H9 (cell line): ENCODE measurements at regions not wholly inside any gene's neighbourhood (a gene's known extent, or its start where the extent isn't known, plus 50 kb on each side); places are given as distances from the start of the nearest gene placed in this dataset.

Experiments used
- DNase-seq: peaks from one replicate; pipeline ENCODE4 v3.0.0-alpha.2; 2017
- H2AFZ ChIP-seq: one replicate; pipeline ENCODE4 v1.6.1; 2013; ENCODE audit warnings: mild to moderate bottlenecking, low read length, control low read depth, moderate library complexity
- H2AK5ac ChIP-seq: 2 replicates; pipeline ENCODE4 v1.6.1; 2013; ENCODE audit warnings: low read length, control low read depth, mixed read lengths; ENCODE audit not compliant: insufficient read length
- H2BK120ac ChIP-seq: one replicate; pipeline ENCODE4 v1.6.1; 2013; ENCODE audit warnings: low read depth, mild to moderate bottlenecking, low read length, control low read depth, inconsistent platforms; ENCODE audit not compliant: poor library complexity, severe bottlenecking
- H2BK12ac ChIP-seq: 2 replicates; pipeline ENCODE4 v1.6.1; 2013; ENCODE audit warnings: low read length, control low read depth, mixed read lengths, low read depth; ENCODE audit not compliant: insufficient read length
- H2BK15ac ChIP-seq: 2 replicates; pipeline ENCODE4 v1.6.1; 2013; ENCODE audit warnings: low read depth, low read length, control low read depth
- H2BK20ac ChIP-seq: one replicate; pipeline ENCODE4 v1.6.1; 2013; ENCODE audit warnings: low read depth, mild to moderate bottlenecking, low read length, control low read depth, inconsistent platforms; ENCODE audit not compliant: poor library complexity, severe bottlenecking
- H2BK5ac ChIP-seq: 2 replicates; pipeline ENCODE4 v1.6.1; 2013; ENCODE audit warnings: low read length, control low read depth, mixed read lengths; ENCODE audit not compliant: insufficient read length
- H3K14ac ChIP-seq: 2 replicates; pipeline ENCODE4 v1.6.1; 2013; ENCODE audit warnings: low read length, control low read depth; ENCODE audit not compliant: insufficient read depth
- H3K18ac ChIP-seq: 2 replicates; pipeline ENCODE4 v1.6.1; 2013; ENCODE audit warnings: low read depth, mild to moderate bottlenecking, mixed read lengths, low read length, control low read depth; ENCODE audit not compliant: insufficient read length
- H3K23ac ChIP-seq: 2 replicates; pipeline ENCODE4 v1.6.1; 2013; ENCODE audit warnings: low read length, control low read depth, mixed read lengths, low read depth; ENCODE audit not compliant: insufficient read length
- H3K23me2 ChIP-seq: 2 replicates; pipeline ENCODE4 v1.6.1; 2013; ENCODE audit warnings: low read depth, mild to moderate bottlenecking, mixed read lengths, low read length, control low read depth; ENCODE audit not compliant: insufficient read length, poor library complexity, severe bottlenecking
- H3K27ac ChIP-seq: 2 replicates; pipeline ENCODE4 v1.5.1; 2013; ENCODE audit warnings: low read length, control low read depth, mixed read lengths, low read depth; ENCODE audit not compliant: insufficient read length
- H3K27me3 ChIP-seq: 2 replicates; pipeline ENCODE4 v1.6.1; 2013; ENCODE audit warnings: low read length, control low read depth, inconsistent platforms; ENCODE audit not compliant: insufficient read depth
- H3K4ac ChIP-seq: 2 replicates; pipeline ENCODE4 v1.6.1; 2013; ENCODE audit warnings: low read depth, mild to moderate bottlenecking, control low read depth, inconsistent platforms, low read length, moderate library complexity
- H3K4me1 ChIP-seq: 2 replicates; pipeline ENCODE4 v1.6.1; 2013; ENCODE audit warnings: low read length, control low read depth, inconsistent platforms; ENCODE audit not compliant: insufficient read depth
- H3K4me2 ChIP-seq: 2 replicates; pipeline ENCODE4 v1.6.1; 2013; ENCODE audit warnings: low read length, control low read depth, mixed read lengths; ENCODE audit not compliant: insufficient read length, insufficient read depth
- H3K56ac ChIP-seq: 2 replicates; pipeline ENCODE4 v1.6.1; 2013; ENCODE audit warnings: low read depth, mild to moderate bottlenecking, mixed read lengths, low read length, control low read depth; ENCODE audit not compliant: insufficient read length
- H3K79me1 ChIP-seq: 2 replicates; pipeline ENCODE4 v1.6.1; 2013; ENCODE audit warnings: low read depth, mild to moderate bottlenecking, moderate library complexity, low read length, control low read depth, inconsistent platforms; ENCODE audit not compliant: insufficient read depth, poor library complexity, severe bottlenecking
- H3K79me2 ChIP-seq: 2 replicates; pipeline ENCODE4 v1.6.1; 2013; ENCODE audit warnings: low read length, control low read depth, inconsistent platforms; ENCODE audit not compliant: insufficient read depth
- H3K9ac ChIP-seq: 2 replicates; pipeline ENCODE4 v1.6.1; 2013; ENCODE audit warnings: low read length, control low read depth, mixed read lengths; ENCODE audit not compliant: insufficient read length; ENCODE audit errors: extremely low read depth
- H3K9me3 ChIP-seq: one replicate; pipeline ENCODE4 v1.6.1; 2013; ENCODE audit warnings: low read depth, low read length, inconsistent platforms; ENCODE audit not compliant: control insufficient read depth
- H3T11ph ChIP-seq: one replicate; pipeline ENCODE4 v1.6.1; 2013; ENCODE audit warnings: mild to moderate bottlenecking, low read length, control low read depth, inconsistent platforms
- H4K20me1 ChIP-seq: one replicate; pipeline ENCODE4 v1.6.1; 2013; ENCODE audit not compliant: control insufficient read depth, insufficient read length, insufficient read depth
- H4K5ac ChIP-seq: 2 replicates; pipeline ENCODE4 v1.6.1; 2013; ENCODE audit warnings: low read depth, mild to moderate bottlenecking, mixed read lengths, low read length, control low read depth; ENCODE audit not compliant: insufficient read length
- H4K8ac ChIP-seq: replicated peaks from 2 replicates; pipeline ENCODE4 v1.6.1; 2013; ENCODE audit warnings: low read length, control low read depth, mixed read lengths, low read depth; ENCODE audit not compliant: insufficient read length
- H4K91ac ChIP-seq: 2 replicates; pipeline ENCODE4 v1.6.1; 2013; ENCODE audit warnings: low read depth, mild to moderate bottlenecking, moderate library complexity, mixed read lengths, low read length, control low read depth; ENCODE audit not compliant: insufficient read length
- H3K27ac Mint-ChIP-seq, 3 experiments: 2 replicates in 2 of 3; 3 replicates in 1 of 3; pipeline ENCODE4 v1.8.0; 2020 to 2021; ENCODE audit warnings: mixed read lengths in 3 of 3, mild to moderate bottlenecking in 1 of 3, moderate library complexity in 1 of 3
- H3K27me3 Mint-ChIP-seq: 2 replicates; pipeline ENCODE4 v1.8.0; 2021; ENCODE audit warnings: low read depth, mild to moderate bottlenecking, moderate library complexity, mixed read lengths
- H3K36me3 Mint-ChIP-seq, 3 experiments: 2 replicates in 2 of 3; 3 replicates in 1 of 3; pipeline ENCODE4 v1.8.0; 2020 to 2021; ENCODE audit warnings: low read depth in 3 of 3, mixed read lengths in 3 of 3; ENCODE audit not compliant: insufficient read depth in 1 of 3
- H3K4me1 Mint-ChIP-seq, 2 experiments: 2 replicates each; pipeline ENCODE4 v1.8.0; 2020; ENCODE audit warnings: mixed read lengths in 2 of 2
- H3K4me3 Mint-ChIP-seq, 2 experiments: 2 replicates in 1 of 2; 3 replicates in 1 of 2; pipeline ENCODE4 v1.8.0; 2020 to 2021; ENCODE audit warnings: mild to moderate bottlenecking in 2 of 2, mixed read lengths in 2 of 2, moderate library complexity in 1 of 2
- H3K9me3 Mint-ChIP-seq, 2 experiments: 2 replicates in 1 of 2; 3 replicates in 1 of 2; pipeline ENCODE4 v1.8.0; 2020; ENCODE audit warnings: mild to moderate bottlenecking in 2 of 2, mixed read lengths in 2 of 2, moderate library complexity in 1 of 2
- CTCF ChIP-seq: fragments of 200-600 bp; sonication (generic); conservative IDR thresholded peaks from 3 replicates; pipeline ENCODE4 v1.8.0; 2021; ENCODE audit warnings: antibody characterized with exemption, mild to moderate bottlenecking
- WGBS: extraction: QIAGEN DNeasy Blood & Tissue Kit; methylation state at CpG from one replicate; pipeline ENCODE4 v1.1.7; 2013; ENCODE audit warnings: missing lambda C conversion rate, low lambda C conversion rate, mixed read lengths; ENCODE audit not compliant: insufficient read length; ENCODE audit errors: extremely low coverage; 5-methylcytosine and 5-hydroxymethylcytosine counted together

- DNase-seq = no peak
- H3K23me2 ChIP-seq = no peaks in the 10 kb centered on the region
- H3K9me3 ChIP-seq = no peaks in the 10 kb centered on the region
- no peak overlapping the region for H2BK15ac ChIP-seq
- H3K79me1 ChIP-seq = no peaks in the 10 kb centered on the region
- H4K20me1 ChIP-seq = no peaks in the 10 kb centered on the region
- H2AK5ac ChIP-seq = no peak overlapping the region
- H4K8ac ChIP-seq = no peak overlapping the region
- Mint-ChIP-seq H3K27me3 (no peaks in the 10 kb centered on the region), H3K36me3 (no peaks in the 10 kb centered on the region), H3K4me3 (no peak overlapping the region), H3K4me1 (peaks cover 9% of the 10 kb centered on the region in 2 experiments), H3K27ac (no peak overlapping the region), H3K9me3 (no peaks in the 10 kb centered on the region)
- no peak overlapping the region for H4K91ac ChIP-seq
- H2BK12ac ChIP-seq = no peak overlapping the region
- WGBS = no CpG with 5 or more reads among the region's 2 CpGs
- no peak overlapping the region for H2BK120ac ChIP-seq
- H3K79me2 ChIP-seq = no peaks in the 10 kb centered on the region
- H3K56ac ChIP-seq = no peak overlapping the region
- no peak overlapping the region for H4K5ac ChIP-seq
- no peak overlapping the region for H2BK5ac ChIP-seq
- TF ChIP-seq CTCF = no peak
- H3K23ac ChIP-seq = no peak overlapping the region
- H3T11ph ChIP-seq = no peak overlapping the region
- no peaks in the 10 kb centered on the region; the same call in 1 of the 2 replicates for H3K4me1 ChIP-seq
- no peak overlapping the region for H3K9ac ChIP-seq
- no peak overlapping the region for H3K27ac ChIP-seq
- no peak overlapping the region for H3K4ac ChIP-seq
- no peak overlapping the region for H2AFZ ChIP-seq
- H3K18ac ChIP-seq = no peak overlapping the region
- no peak overlapping the region for H2BK20ac ChIP-seq
- no peaks in the 10 kb centered on the region for H3K27me3 ChIP-seq
- H3K14ac ChIP-seq = no peak overlapping the region
- no peak overlapping the region for H3K4me2 ChIP-seq
These were observed 357.8 kb downstream of the DUSP6 start for GRCh38 chr12:88994537-88994936.
